Muscle of leg (tissue), 3 donors: ENCODE measurements at regions not wholly inside any gene's neighbourhood (a gene's known extent, or its start where the extent isn't known, plus 50 kb on each side); places are given as distances from the start of the nearest gene placed in this dataset.
A peak's percentile ranks its signal among the peaks of the same experiment; 100 is the strongest.

Source experiments
- DNase-seq: peaks from one replicate; pipeline ENCODE4 v3.0.0; 2013
- H3K27ac ChIP-seq: one replicate; pipeline ENCODE4 v1.5.1; 2013; ENCODE audit warnings: mild to moderate bottlenecking, low read length, control low read depth
- H3K27me3 ChIP-seq: one replicate; pipeline ENCODE4 v1.6.1; 2013; ENCODE audit warnings: low read length; ENCODE audit not compliant: control insufficient read depth, insufficient read depth
- H3K36me3 ChIP-seq: one replicate; pipeline ENCODE4 v1.6.1; 2013; ENCODE audit warnings: low read length; ENCODE audit not compliant: control insufficient read depth, insufficient read depth
- H3K4me1 ChIP-seq: one replicate; pipeline ENCODE4 v1.6.1; 2013; ENCODE audit warnings: low read length; ENCODE audit not compliant: control insufficient read depth, insufficient read depth
- H3K4me3 ChIP-seq: one replicate; pipeline ENCODE4 v1.5.1; 2013; ENCODE audit warnings: low read length, control low read depth
- H3K9me3 ChIP-seq: replicated peaks from 2 replicates; pipeline ENCODE4 v1.6.1; 2013; ENCODE audit warnings: low read depth, low read length; ENCODE audit not compliant: control insufficient read depth
- WGBS: methylation state at CpG from one replicate; pipeline ENCODE4 v1.1.5; 2013; ENCODE audit warnings: missing lambda C conversion rate; ENCODE audit not compliant: insufficient coverage; 5-methylcytosine and 5-hydroxymethylcytosine counted together

GRCh38 chr15:29346998-29347397 lies 77.4 kb upstream of the NSMCE3 start:
- Histone ChIP-seq H3K9me3 (no peaks in the 10 kb centered on the region), H3K4me1 (peaks cover 19% of the 10 kb centered on the region), H3K27ac (peak overlapping the region; percentile 7), H3K4me3 (no peak overlapping the region), H3K27me3 (no peaks in the 10 kb centered on the region), H3K36me3 (no peaks in the 10 kb centered on the region)
- DNase-seq: peak; percentile 33
- WGBS: 31% methylated on average over 2 of the region's 3 CpGs

GRCh38 chr15:29345549-29346525 lies 76.2 kb upstream of the NSMCE3 start:
- no peak overlapping the region for H3K27ac ChIP-seq
- H3K4me3 ChIP-seq: no peak overlapping the region
- no peaks in the 10 kb centered on the region for H3K36me3 ChIP-seq
- 57% methylated on average over 17 of the region's 20 CpGs for WGBS
- no peak for DNase-seq
- H3K27me3 ChIP-seq: no peaks in the 10 kb centered on the region
- H3K4me1 ChIP-seq: peaks cover 19% of the 10 kb centered on the region
- H3K9me3 ChIP-seq: no peaks in the 10 kb centered on the region

GRCh38 chr15:29344474-29344873 lies 74.9 kb upstream of the NSMCE3 start:
- WGBS: 77% methylated on average over 3 of the region's 3 CpGs
- Histone ChIP-seq H3K27me3 (no peaks in the 10 kb centered on the region), H3K27ac (no peak overlapping the region), H3K36me3 (no peaks in the 10 kb centered on the region), H3K9me3 (no peaks in the 10 kb centered on the region), H3K4me3 (no peak overlapping the region), H3K4me1 (peaks cover 19% of the 10 kb centered on the region)
- DNase-seq: no peak

- Histone ChIP-seq H3K9me3 (no peaks in the 10 kb centered on the region), H3K36me3 (no peaks in the 10 kb centered on the region), H3K4me3 (no peak overlapping the region), H3K4me1 (peaks cover 11% of the 10 kb centered on the region), H3K27me3 (no peaks in the 10 kb centered on the region), H3K27ac (no peak overlapping the region)
- 100% methylated on average over 1 of the region's 2 CpGs for WGBS
- no peak for DNase-seq
Observed at GRCh38 chr15:29343229-29343628, 73.6 kb upstream of the NSMCE3 start.

GRCh38 chr15:29342201-29342600 lies 72.6 kb upstream of the NSMCE3 start:
- WGBS: 69% methylated on average over 5 of the region's 8 CpGs
- no peak for DNase-seq

GRCh38 chr15:29337156-29337959 lies 67.7 kb upstream of the NSMCE3 start:
- WGBS: 49% methylated on average over 3 of the region's 6 CpGs
- H3K27me3 ChIP-seq: no peaks in the 10 kb centered on the region
- DNase-seq: peak; percentile 55

More at GRCh38 chr15:29342201-29342600, 72.6 kb upstream of the NSMCE3 start:
- H3K4me1 ChIP-seq: peaks cover 4% of the 10 kb centered on the region
- H3K36me3 ChIP-seq: no peaks in the 10 kb centered on the region
- no peaks in the 10 kb centered on the region for H3K9me3 ChIP-seq
- no peaks in the 10 kb centered on the region for H3K27me3 ChIP-seq
- no peak overlapping the region for H3K27ac ChIP-seq
- H3K4me3 ChIP-seq: no peak overlapping the region

GRCh38 chr15:29334544-29334943 lies 64.9 kb upstream of the NSMCE3 start:
- DNase-seq: no peak
- H3K27me3 ChIP-seq: no peaks in the 10 kb centered on the region
- WGBS: 89% methylated on average over 8 of the region's 9 CpGs

More at GRCh38 chr15:29337156-29337959, 67.7 kb upstream of the NSMCE3 start:
- Histone ChIP-seq H3K27ac (no peak overlapping the region), H3K4me1 (no peaks in the 10 kb centered on the region), H3K36me3 (no peaks in the 10 kb centered on the region), H3K4me3 (no peak overlapping the region), H3K9me3 (no peaks in the 10 kb centered on the region)

GRCh38 chr15:29333261-29333660 lies 63.6 kb upstream of the NSMCE3 start:
- Histone ChIP-seq H3K27me3 (no peaks in the 10 kb centered on the region), H3K4me1 (no peaks in the 10 kb centered on the region), H3K36me3 (no peaks in the 10 kb centered on the region), H3K9me3 (no peaks in the 10 kb centered on the region), H3K4me3 (no peak overlapping the region), H3K27ac (no peak overlapping the region)
- DNase-seq: no peak
- WGBS: 93% methylated on average over 2 of the region's 6 CpGs

More at GRCh38 chr15:29334544-29334943, 64.9 kb upstream of the NSMCE3 start:
- Histone ChIP-seq H3K4me1 (no peaks in the 10 kb centered on the region), H3K4me3 (no peak overlapping the region), H3K27ac (no peak overlapping the region), H3K9me3 (no peaks in the 10 kb centered on the region), H3K36me3 (no peaks in the 10 kb centered on the region)

GRCh38 chr15:29331669-29332068 lies 62.0 kb upstream of the NSMCE3 start:
- H3K4me3 ChIP-seq: no peak overlapping the region
- H3K4me1 ChIP-seq: no peaks in the 10 kb centered on the region
- DNase-seq: no peak
- 80% methylated on average over 1 of the region's 6 CpGs for WGBS
- H3K27ac ChIP-seq: no peak overlapping the region
- H3K27me3 ChIP-seq: no peaks in the 10 kb centered on the region
- H3K36me3 ChIP-seq: no peaks in the 10 kb centered on the region
- no peaks in the 10 kb centered on the region for H3K9me3 ChIP-seq

GRCh38 chr15:29331071-29331470 lies 61.4 kb upstream of the NSMCE3 start:
- no peaks in the 10 kb centered on the region for H3K27me3 ChIP-seq
- H3K27ac ChIP-seq: no peak overlapping the region
- WGBS: 92% methylated on average over 2 of the region's 10 CpGs
- H3K9me3 ChIP-seq: no peaks in the 10 kb centered on the region
- H3K36me3 ChIP-seq: no peaks in the 10 kb centered on the region
- DNase-seq: no peak
- no peaks in the 10 kb centered on the region for H3K4me1 ChIP-seq
- no peak overlapping the region for H3K4me3 ChIP-seq
